ENCODE measurements at regions not wholly inside any gene's neighbourhood (a gene's known extent, or its start where the extent isn't known, plus 50 kb on each side); places are given as distances from the start of the nearest gene placed in this dataset.
"Not testable (repeated sequence)": the region's sequence is repeated elsewhere in the genome, so short reads cannot be mapped to it uniquely, and the experiment has no call there.

DNA sequence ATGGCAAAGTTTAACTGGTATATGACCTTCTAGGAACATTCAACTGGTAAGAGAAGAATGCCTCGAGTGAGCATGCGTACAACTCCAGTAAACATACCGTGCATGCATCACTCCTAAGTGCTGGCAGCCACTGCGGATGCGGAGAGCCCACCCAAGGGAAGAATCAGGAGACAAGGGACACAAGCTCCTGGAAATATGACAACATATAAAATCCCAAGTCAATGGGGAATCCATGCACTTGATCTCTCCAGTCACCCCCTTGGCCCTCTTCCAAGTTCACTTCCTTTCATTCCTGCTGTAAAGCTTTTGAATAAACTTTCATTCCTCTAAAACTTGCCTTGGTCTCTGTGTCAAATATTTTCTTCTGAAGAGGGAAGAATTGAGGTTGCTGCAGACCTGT, 168.7 kb upstream of the TMCC3 start:
- Histone ChIP-seq H3K9me3 (peaks cover 0 to 6% (median 2%) of the 10 kb centered on the region in 4 donors), H3K4me3 (no peak overlapping the region), H3K4me1 (peaks cover 0 to 11% (median 9%) of the 10 kb centered on the region in 4 donors), H3K27ac (replicated peaks in 1 of 4) (no peak overlapping the region), H3K27me3 (no peaks in the 10 kb centered on the region), H3K36me3 (no peaks in the 10 kb centered on the region)
- peak; percentile 81 for DNase-seq (ENCODE audit: extremely low spot score)
- intact Hi-C loops (cut with DNase I): no loop called here
- no peak for TF ChIP-seq POLR2AphosphoS5 (IDR thresholded peaks at IDR 0.05)
- no peak for TF ChIP-seq EP300 (IDR thresholded peaks at IDR 0.05)
- no peak for TF ChIP-seq CTCF (IDR thresholded peaks at IDR 0.05)
- no peak for TF ChIP-seq POLR2A (IDR thresholded peaks at IDR 0.05; ENCODE audit: low read depth)
- WGBS: 84% methylated on average over 5 of the region's 5 CpGs

GRCh38 chr12:94817695-94818075, 167.3 kb upstream of the TMCC3 start:
- DNase-seq (ENCODE audit: extremely low spot score): no peak
- intact Hi-C loops (cut with DNase I): no loop called here
- H3K9me3 ChIP-seq: peaks cover 0 to 19% (median 14%) of the 10 kb centered on the region in 4 donors
- 90% methylated on average over 1 of the region's 1 CpG for WGBS
- H3K4me1 ChIP-seq: peaks cover 0 to 11% (median 9%) of the 10 kb centered on the region in 4 donors
- no peaks in the 10 kb centered on the region for H3K36me3 ChIP-seq
- H3K4me3 ChIP-seq: no peak overlapping the region
- H3K27me3 ChIP-seq: no peaks in the 10 kb centered on the region
- H3K27ac ChIP-seq (replicated peaks in 1 of 4): no peak overlapping the region
- TF ChIP-seq POLR2AphosphoS5 (IDR thresholded peaks at IDR 0.05): no peak
- no peak for TF ChIP-seq EP300 (IDR thresholded peaks at IDR 0.05)

DNA sequence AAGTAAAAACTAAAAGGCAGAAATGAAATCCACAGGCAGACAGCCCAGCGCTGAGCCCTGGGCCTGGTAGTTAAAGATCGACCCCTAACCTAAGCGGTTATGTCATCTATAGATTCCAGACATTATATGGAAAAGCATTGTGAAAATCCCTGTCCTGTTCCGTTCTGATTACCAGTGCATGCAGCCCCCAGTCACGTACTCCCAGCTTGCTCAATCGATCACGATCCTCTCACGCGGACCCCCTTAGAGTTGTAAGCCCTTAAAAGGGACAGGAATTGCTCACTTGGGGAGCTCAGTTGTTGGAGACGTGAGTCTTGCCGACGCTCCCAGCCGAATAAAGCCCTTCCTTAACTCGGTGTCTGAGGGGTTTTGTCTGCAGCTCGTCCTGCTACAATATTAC, 166.8 kb upstream of the TMCC3 start:
- peak; percentile 31 for DNase-seq (ENCODE audit: extremely low spot score)
- H3K4me3 ChIP-seq; H3K27ac ChIP-seq (replicated peaks in 1 of 4); H3K27me3 ChIP-seq; H3K36me3 ChIP-seq; intact Hi-C loops (cut with DNase I): not testable (repeated sequence)
- Histone ChIP-seq H3K9me3 (peaks cover 0 to 24% (median 18%) of the 10 kb centered on the region in 4 donors), H3K4me1 (peaks cover 0 to 11% (median 9%) of the 10 kb centered on the region in 4 donors)
- 92% methylated on average over 15 of the region's 15 CpGs for WGBS

- intact Hi-C loops (cut with DNase I); DNase-seq (ENCODE audit: extremely low spot score); H3K4me3 ChIP-seq; H3K27ac ChIP-seq (replicated peaks in 1 of 4); H3K27me3 ChIP-seq; H3K36me3 ChIP-seq: not testable (repeated sequence)
- 60% methylated on average over 5 of the region's 5 CpGs for WGBS
- Histone ChIP-seq H3K9me3 (peaks cover 0 to 27% (median 21%) of the 10 kb centered on the region in 4 donors), H3K4me1 (peaks cover 0 to 11% (median 9%) of the 10 kb centered on the region in 4 donors)
These were observed 166.4 kb upstream of the TMCC3 start for GRCh38 chr12:94816746-94817145.

GRCh38 chr12:94815958-94816357, 165.6 kb upstream of the TMCC3 start:
- DNase-seq (ENCODE audit: extremely low spot score): peak; percentile 7
- H3K4me3 ChIP-seq: no peak overlapping the region
- H3K9me3 ChIP-seq: peaks cover 0 to 31% (median 23%) of the 10 kb centered on the region in 4 donors
- intact Hi-C loops (cut with DNase I): no loop called here
- H3K27ac ChIP-seq (replicated peaks in 1 of 4): no peak overlapping the region
- TF ChIP-seq POLR2A (IDR thresholded peaks at IDR 0.05; ENCODE audit: low read depth) (no peak), POLR2AphosphoS5 (IDR thresholded peaks at IDR 0.05) (no peak), CTCF (IDR thresholded peaks at IDR 0.05) (no peak), EP300 (IDR thresholded peaks at IDR 0.05) (no peak)
- H3K4me1 ChIP-seq: peaks cover 0 to 11% (median 9%) of the 10 kb centered on the region in 4 donors
- H3K36me3 ChIP-seq: no peaks in the 10 kb centered on the region
- WGBS: 81% methylated on average over 7 of the region's 7 CpGs
- H3K27me3 ChIP-seq: no peaks in the 10 kb centered on the region

DNA sequence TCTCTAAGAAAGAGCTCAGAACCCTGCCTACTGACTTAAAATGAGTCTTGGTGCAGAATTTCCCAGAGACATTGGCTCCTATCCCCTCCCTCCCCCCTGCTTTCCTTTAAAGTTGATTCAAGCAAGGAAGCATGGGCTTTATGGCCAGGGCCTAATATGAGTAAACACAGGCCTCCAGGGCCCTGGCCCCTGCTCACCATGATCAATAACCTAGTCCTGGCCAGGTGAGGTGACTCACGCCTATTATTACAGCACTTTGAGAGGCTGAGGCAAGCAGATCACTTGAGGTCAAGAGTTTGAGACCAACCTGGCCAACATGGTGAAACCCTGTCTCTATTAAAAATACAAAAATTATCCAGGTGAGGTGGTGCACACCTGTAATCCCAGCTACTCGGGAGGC, 165.1 kb upstream of the TMCC3 start:
- Histone ChIP-seq H3K9me3 (peaks cover 0 to 34% (median 26%) of the 10 kb centered on the region in 4 donors), H3K27me3 (no peaks in the 10 kb centered on the region), H3K27ac (replicated peaks in 1 of 4) (no peak overlapping the region), H3K4me1 (peaks cover 0 to 11% (median 9%) of the 10 kb centered on the region in 4 donors), H3K4me3 (no peak overlapping the region), H3K36me3 (no peaks in the 10 kb centered on the region)
- peak; percentile 21 for DNase-seq (ENCODE audit: extremely low spot score)
- WGBS: 89% methylated on average over 2 of the region's 2 CpGs
- TF ChIP-seq CTCF (IDR thresholded peaks at IDR 0.05) (no peak), POLR2AphosphoS5 (IDR thresholded peaks at IDR 0.05) (no peak), POLR2A (IDR thresholded peaks at IDR 0.05; ENCODE audit: low read depth) (no peak), EP300 (IDR thresholded peaks at IDR 0.05) (no peak)
- intact Hi-C loops (cut with DNase I): no loop called here

Measured in esophagus muscularis mucosa (tissue), 4 donors.